OCI-LY3 (cell line): ENCODE measurements at regions not wholly inside any gene's neighbourhood (a gene's known extent, or its start where the extent isn't known, plus 50 kb on each side); places are given as distances from the start of the nearest gene placed in this dataset.

Source experiments
- H2AFZ ChIP-seq: fragments of 200-600, 300-600 bp; shearing (Covaris generic); 2 replicates; pipeline ENCODE4 v1.6.0; 2014; ENCODE audit warnings: antibody characterized with exemption, low read depth, low read length
- H3K27ac ChIP-seq: fragments of 200-600, 300-600 bp; sonication (generic); 2 replicates; pipeline ENCODE4 v1.5.1; 2014; ENCODE audit warnings: mild to moderate bottlenecking, low read length, moderate library complexity, mixed read lengths
- H3K27me3 ChIP-seq: fragments of 200-600, 300-600 bp; sonication (generic); 2 replicates; pipeline ENCODE4 v1.6.1; 2014; ENCODE audit warnings: low read depth, low read length, mixed read lengths
- H3K36me3 ChIP-seq: fragments of 200-600, 300-600 bp; sonication (generic); replicated peaks from 2 replicates; pipeline ENCODE3; 2014; ENCODE audit warnings: low read depth, low read length, mixed read lengths
- H3K4me1 ChIP-seq: fragments of 300-600, 200-600 bp; sonication (generic); 2 replicates; pipeline ENCODE4 v1.6.1; 2014; ENCODE audit warnings: low read length, mixed read lengths
- H3K4me2 ChIP-seq: fragments of 200-600, 300-600 bp; sonication (generic); 2 replicates; pipeline ENCODE4 v1.6.1; 2014; ENCODE audit warnings: low read length, mixed read lengths
- H3K4me3 ChIP-seq: fragments of 300-600, 200-600 bp; sonication (generic); 2 replicates; pipeline ENCODE4 v1.5.1; 2014; ENCODE audit warnings: antibody characterized with exemption, mild to moderate bottlenecking, low read length, moderate library complexity
- H3K79me2 ChIP-seq: fragments of 300-600, 200-600 bp; shearing (Covaris generic); 2 replicates; pipeline ENCODE4 v1.6.1; 2014; ENCODE audit warnings: mild to moderate bottlenecking, low read length, mixed read lengths
- H3K9ac ChIP-seq: fragments of 300-600, 200-600 bp; shearing (Covaris generic); 2 replicates; pipeline ENCODE4 v1.6.0; 2014; ENCODE audit warnings: mild to moderate bottlenecking, low read length, moderate library complexity
- H3K9me3 ChIP-seq: fragments of 200-600, 300-600 bp; shearing (Covaris generic); 2 replicates; pipeline ENCODE4 v1.6.1; 2014; ENCODE audit warnings: low read length, mixed read lengths; ENCODE audit not compliant: insufficient read depth
- H4K20me1 ChIP-seq: fragments of 200-600, 300-600 bp; sonication (generic); 2 replicates; pipeline ENCODE4 v1.6.1; 2016; ENCODE audit warnings: low read length, mixed read lengths; ENCODE audit not compliant: insufficient read depth
- CTCF ChIP-seq: fragments of 200-600, 300-600 bp; sonication (generic); IDR thresholded peaks from 2 replicates; pipeline ENCODE4 v1.5.1; 2014; ENCODE audit warnings: antibody characterized with exemption, low read length, low read depth
- EZH2phosphoT487 ChIP-seq: fragments of 200-600 bp; shearing (Covaris generic); IDR thresholded peaks from 2 replicates; pipeline ENCODE4 v1.6.1; 2018; ENCODE audit warnings: antibody characterized with exemption, mixed run types, low read depth

- Histone ChIP-seq H3K9ac (no peak overlapping the region), H3K4me3 (no peak overlapping the region), H3K4me1 (no peaks in the 10 kb centered on the region), H2AFZ (no peak overlapping the region), H4K20me1 (no peaks in the 10 kb centered on the region), H3K9me3 (no peaks in the 10 kb centered on the region), H3K27ac (no peak overlapping the region), H3K79me2 (no peaks in the 10 kb centered on the region), H3K27me3 (no peaks in the 10 kb centered on the region), H3K4me2 (no peak overlapping the region), H3K36me3 (no peaks in the 10 kb centered on the region)
- TF ChIP-seq CTCF (no peak), EZH2phosphoT487 (no peak)
Measured at GRCh38 chr7:8378349-8379019, 54.9 kb upstream of the NXPH1 start.

GRCh38 chr7:8379264-8379663 lies 54.1 kb upstream of the NXPH1 start:
- Histone ChIP-seq H4K20me1 (no peaks in the 10 kb centered on the region), H3K4me3 (no peak overlapping the region), H3K27ac (no peak overlapping the region), H3K79me2 (no peaks in the 10 kb centered on the region), H3K4me1 (no peaks in the 10 kb centered on the region), H2AFZ (no peak overlapping the region), H3K27me3 (no peaks in the 10 kb centered on the region), H3K36me3 (no peaks in the 10 kb centered on the region), H3K9me3 (no peaks in the 10 kb centered on the region), H3K4me2 (no peak overlapping the region), H3K9ac (no peak overlapping the region)
- TF ChIP-seq EZH2phosphoT487 (no peak), CTCF (no peak)

GRCh38 chr7:8380130-8380529 lies 53.3 kb upstream of the NXPH1 start:
- Histone ChIP-seq H3K27ac (no peak overlapping the region), H3K36me3 (no peaks in the 10 kb centered on the region), H3K27me3 (no peaks in the 10 kb centered on the region), H3K4me2 (no peak overlapping the region), H2AFZ (no peak overlapping the region), H4K20me1 (no peaks in the 10 kb centered on the region), H3K9ac (no peak overlapping the region), H3K9me3 (no peaks in the 10 kb centered on the region), H3K79me2 (no peaks in the 10 kb centered on the region), H3K4me1 (peaks cover 7% of the 10 kb centered on the region), H3K4me3 (no peak overlapping the region)
- TF ChIP-seq EZH2phosphoT487 (no peak), CTCF (no peak)

GRCh38 chr7:8382004-8382730 lies 51.2 kb upstream of the NXPH1 start:
- no peaks in the 10 kb centered on the region for H3K79me2 ChIP-seq
- H3K4me2 ChIP-seq: no peak overlapping the region
- TF ChIP-seq CTCF (no peak), EZH2phosphoT487 (no peak)
- no peaks in the 10 kb centered on the region for H3K27me3 ChIP-seq
- no peak overlapping the region for H3K9ac ChIP-seq
- H3K36me3 ChIP-seq: no peaks in the 10 kb centered on the region
- H3K4me1 ChIP-seq: peaks cover 27% of the 10 kb centered on the region
- no peaks in the 10 kb centered on the region for H4K20me1 ChIP-seq
- no peak overlapping the region for H2AFZ ChIP-seq
- H3K27ac ChIP-seq: no peak overlapping the region
- H3K4me3 ChIP-seq: no peak overlapping the region
- no peaks in the 10 kb centered on the region for H3K9me3 ChIP-seq
